ENCODE measurements at regions not wholly inside any gene's neighbourhood (a gene's known extent, or its start where the extent isn't known, plus 50 kb on each side); places are given as distances from the start of the nearest gene placed in this dataset.
"Not testable (repeated sequence)": the region's sequence is repeated elsewhere in the genome, so short reads cannot be mapped to it uniquely, and the experiment has no call there.

- no peak for DNase-seq
These were observed 679.4 kb upstream of the USP24 start for GRCh38 chr1:55894521-55894920.

DNA sequence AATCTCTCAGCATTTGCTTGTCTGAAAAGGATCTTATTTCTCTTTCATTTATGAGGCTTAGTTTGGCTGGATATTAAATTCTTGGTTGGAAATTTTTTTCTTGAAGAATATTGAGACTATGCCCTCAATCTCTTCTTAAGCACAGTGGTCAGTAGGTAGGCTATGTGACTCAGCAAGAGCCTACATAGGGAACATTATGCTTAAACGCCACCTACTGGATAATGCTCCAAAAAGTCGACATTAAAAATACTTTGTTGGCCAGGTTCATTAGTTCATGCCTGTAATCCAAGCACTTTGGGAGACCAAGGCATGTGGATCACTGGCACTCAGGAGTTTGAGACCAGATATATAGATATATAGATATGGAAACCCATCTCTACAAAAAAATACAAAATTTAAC, 678.0 kb upstream of the USP24 start:
- DNase-seq = peak; percentile 34 to 37

- no peak for DNase-seq
These were observed 673.6 kb upstream of the USP24 start for GRCh38 chr1:55888685-55889317.

DNA sequence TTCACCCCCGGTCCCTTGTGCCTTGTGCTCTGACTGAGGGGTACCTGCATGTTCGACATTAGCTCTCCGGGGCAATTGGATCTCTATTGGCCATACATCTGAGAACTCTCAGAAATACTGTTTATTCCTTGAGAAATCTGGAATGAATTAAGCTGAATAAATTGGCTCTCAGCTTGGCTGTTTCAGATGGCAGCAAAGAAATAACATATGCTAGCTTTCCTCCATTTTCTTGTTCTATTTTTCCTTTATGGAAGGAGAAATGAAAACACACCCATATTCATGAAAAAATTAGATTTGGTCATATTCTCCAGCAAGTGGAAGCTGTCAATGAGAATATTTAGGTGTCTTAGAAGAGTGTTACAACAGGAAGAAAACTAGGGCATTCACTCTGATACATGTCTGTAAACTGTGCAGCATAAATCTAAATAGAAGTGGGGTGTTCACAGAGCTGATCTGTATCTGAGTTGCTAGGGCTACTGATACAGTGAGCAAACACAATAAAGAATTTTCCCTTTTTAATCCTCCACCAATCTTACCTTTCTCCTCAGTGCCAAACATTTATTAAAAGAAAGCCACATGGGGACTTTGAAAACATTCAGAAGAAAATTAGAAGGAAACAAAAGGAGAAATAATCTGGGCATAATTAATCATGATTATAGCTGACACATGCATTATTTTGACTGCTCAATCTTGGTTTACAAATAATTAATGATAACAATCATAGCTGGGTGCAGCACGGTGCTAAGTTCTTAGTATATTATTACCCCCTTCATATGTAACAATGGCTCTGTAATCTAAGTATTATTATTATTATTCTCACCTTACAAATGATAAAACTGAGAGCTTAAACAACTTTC, 671.9 kb upstream of the USP24 start:
- DNase-seq = no peak

DNA sequence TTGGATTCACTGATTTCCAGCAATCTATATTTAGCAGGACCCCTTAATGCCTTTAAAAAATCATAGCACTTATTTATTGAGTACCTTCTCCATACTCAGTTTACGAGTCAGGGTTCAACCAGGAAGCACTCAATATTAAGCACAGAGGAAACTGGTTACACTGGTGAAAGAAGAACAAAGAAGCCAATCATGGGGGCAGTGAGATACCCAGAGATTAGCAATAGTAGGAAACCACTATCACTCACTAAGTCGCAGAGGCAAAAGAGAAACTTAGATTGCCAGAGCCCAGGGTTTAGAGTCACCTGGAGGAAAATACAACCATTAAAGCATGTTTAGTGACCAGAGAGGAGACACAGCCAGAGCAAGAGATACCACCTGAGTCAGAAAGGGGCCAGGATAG, 670.5 kb upstream of the USP24 start:
- DNase-seq = no peak

- DNase-seq = no peak
These were observed 667.8 kb upstream of the USP24 start for GRCh38 chr1:55882931-55883330.

- no peak for DNase-seq
These were observed 664.2 kb upstream of the USP24 start for GRCh38 chr1:55879346-55879745.

- no peak for DNase-seq
These were observed 662.5 kb upstream of the USP24 start for GRCh38 chr1:55877437-55878232.

DNA sequence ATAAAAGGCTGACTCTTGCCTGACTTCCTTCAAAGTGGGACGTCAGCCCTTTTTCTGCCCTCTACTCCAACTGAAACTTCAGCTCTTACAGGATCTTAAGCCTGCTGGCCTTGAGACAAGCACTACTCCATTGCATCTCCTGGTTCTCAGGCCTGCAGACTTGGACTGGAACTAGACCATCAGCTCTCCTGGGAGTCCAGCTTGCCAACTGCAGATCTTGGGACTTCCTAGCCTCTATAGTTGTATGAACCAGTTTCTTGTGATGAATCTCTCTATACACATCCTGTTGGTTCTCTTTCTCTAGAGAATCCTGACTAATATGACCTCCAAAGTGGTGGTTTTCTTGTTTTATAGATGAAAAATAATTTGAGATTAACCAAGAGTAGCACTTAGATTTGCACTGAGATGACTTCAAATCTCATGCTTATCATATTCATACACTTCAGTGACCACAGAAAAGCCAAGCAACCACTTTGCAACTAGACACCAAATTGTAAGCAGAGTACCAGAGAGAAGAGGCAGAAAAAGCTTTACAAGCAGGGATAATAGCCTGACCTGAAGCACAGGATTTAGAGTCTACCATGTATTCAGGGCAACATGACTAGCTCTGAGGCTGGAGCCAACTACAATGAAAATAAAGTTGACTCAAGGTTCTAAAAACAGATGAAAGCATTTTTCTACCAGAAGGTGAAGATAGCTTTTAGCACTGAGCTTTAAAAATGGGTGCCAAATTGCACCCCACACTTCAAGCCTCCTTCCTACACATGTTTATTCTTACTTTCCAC, 661.3 kb upstream of the USP24 start:
- DNase-seq = no peak

DNA sequence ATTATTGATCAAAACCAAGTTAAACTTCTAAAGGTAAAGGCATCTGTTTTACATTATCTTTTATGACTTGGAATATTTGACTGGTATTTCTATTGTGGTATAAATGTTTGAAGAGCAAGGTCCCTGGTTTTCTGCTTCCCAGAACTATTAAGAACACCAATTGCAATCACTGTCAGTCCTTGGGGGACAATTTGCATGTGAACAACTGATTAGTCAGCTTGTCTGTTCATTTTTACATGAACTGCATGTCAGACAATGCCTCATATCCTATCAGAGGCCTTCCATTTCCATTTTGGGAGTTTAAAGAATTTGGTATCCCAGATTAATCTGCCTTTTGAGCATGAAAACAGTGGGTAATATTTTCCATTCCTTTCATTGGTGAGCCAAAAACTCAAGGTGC, 654.9 kb upstream of the USP24 start:
- no peak for DNase-seq

GRCh38 chr1:55869065-55869464, 653.9 kb upstream of the USP24 start:
- no peak for DNase-seq

DNA sequence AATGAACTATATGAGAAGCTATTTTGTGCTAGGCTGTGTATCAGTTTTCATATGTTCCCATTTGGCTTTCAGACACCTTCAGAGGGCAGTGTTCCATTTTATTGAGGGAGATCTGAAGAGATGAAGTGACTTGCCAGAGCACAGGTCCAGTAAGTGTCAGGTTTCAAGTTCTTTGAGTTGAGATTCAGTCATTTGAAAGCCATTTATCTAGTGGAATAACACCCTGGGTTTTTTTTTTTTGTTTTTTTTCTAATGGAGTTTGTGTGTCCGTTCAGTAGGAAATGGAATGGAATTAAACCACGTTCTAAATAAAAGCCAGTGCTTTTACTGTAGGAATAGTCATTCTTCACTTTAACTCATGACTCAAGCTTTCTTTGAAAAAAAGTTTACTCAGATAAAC, 652.9 kb upstream of the USP24 start:
- no peak for DNase-seq

- DNase-seq = no peak
These were observed 652.2 kb upstream of the USP24 start for GRCh38 chr1:55867304-55867843.

DNA sequence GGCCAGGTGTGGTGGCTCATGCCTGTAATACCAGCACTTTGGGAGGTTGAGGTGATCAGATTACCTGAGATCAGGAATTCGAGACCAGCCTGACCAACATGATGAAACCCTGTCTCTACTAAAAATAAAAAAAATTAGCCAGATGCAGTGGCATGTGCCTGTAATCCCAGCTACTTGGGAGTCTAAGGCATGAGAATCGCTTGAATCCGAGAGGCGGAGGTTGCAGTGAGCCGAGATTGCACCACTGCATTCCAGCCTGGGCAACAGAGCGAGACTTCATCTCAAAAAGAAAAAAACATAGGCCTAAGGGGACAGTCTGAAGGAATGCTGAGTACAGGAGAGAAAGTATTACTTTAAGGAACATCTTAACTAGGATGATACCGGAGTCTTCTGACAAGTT, 650.6 kb upstream of the USP24 start:
- not testable (repeated sequence) for DNase-seq

GRCh38 chr1:55864251-55864650, 649.1 kb upstream of the USP24 start:
- no peak for DNase-seq

DNA sequence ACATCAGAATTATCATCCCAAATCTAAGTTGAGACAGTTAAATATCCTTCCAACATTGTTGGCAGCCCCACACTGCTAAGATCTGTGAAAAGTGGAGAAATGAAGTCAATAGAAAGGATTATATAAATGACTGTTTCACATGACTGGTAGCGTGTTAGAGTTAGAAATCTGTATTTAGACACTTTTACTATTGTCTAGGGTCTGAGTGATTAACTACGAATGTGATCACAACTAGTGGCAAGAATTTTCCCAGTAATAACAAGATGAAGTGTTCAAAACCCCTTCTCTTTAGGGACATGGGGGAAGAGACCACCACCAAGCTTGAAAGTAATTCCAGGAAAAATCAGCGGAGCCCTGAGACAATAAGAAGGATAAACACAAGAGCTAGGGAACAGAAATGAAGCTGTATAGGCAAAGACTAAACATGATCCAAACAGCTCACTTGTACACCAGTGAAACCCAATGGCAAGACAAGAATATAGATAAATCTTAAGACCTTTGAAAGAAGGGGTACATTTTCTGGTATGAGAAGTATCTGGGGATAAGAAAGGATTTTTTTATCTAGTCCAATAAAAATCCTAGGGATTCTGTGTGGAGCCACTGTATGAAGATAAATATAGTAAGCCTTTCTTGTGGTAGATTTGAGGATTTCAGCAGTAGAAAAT, 646.6 kb upstream of the USP24 start:
- no peak for DNase-seq

GRCh38 chr1:55860798-55861519, 645.8 kb upstream of the USP24 start:
- no peak for DNase-seq

- DNase-seq = no peak
These were observed 645.2 kb upstream of the USP24 start for GRCh38 chr1:55860326-55860725.

GRCh38 chr1:55854911-55855310, 639.7 kb upstream of the USP24 start:
- DNase-seq = no peak

DNA sequence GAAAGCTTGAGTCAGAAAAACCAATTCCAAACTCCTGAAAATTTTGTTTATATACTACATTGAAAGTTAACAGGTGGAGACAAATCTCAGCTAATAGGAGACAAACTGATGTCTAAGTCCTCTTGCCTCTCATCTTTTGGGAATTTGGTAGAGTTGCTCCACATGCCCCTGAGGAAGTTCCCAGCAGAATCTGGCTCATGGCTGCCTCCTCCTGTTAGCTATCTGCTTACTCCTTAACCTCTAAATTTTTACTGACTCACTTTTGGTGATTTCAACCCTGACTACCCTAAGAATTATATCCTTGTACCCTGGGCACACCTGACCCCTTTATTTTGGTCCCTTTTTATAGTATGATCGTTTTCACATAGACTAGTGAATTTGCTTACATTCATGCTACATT, 633.7 kb upstream of the USP24 start:
- no peak for DNase-seq

GRCh38 chr1:55846051-55846450, 630.9 kb upstream of the USP24 start:
- no peak for DNase-seq
